ENCODE measurements at regions not wholly inside any gene's neighbourhood (a gene's known extent, or its start where the extent isn't known, plus 50 kb on each side); places are given as distances from the start of the nearest gene placed in this dataset.

DNA sequence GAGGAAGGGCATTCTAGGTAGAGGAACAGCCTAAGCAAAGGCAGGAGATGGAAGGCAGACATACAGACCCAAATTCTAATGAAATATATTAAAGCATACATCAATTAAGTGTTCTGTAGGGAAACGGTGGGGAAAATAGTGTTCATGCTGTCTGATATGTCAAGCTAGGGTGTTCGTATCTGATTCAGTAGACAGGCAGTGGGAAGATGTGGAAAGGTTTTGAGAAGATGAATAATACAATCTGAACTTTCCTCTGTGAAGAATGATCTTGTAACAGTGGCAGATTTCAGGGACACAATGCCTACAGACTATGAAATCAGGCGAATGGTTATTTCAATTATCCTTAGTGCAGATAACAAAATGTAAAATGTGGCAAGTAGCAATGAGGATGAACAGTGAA lies 594.2 kb downstream of the KCTD12 start:
- no peak for TF ChIP-seq POLR2AphosphoS5 (IDR thresholded peaks at IDR 0.05; ENCODE audit: insufficient read depth, low read depth, low read length)
- TF ChIP-seq, protein P1, sequence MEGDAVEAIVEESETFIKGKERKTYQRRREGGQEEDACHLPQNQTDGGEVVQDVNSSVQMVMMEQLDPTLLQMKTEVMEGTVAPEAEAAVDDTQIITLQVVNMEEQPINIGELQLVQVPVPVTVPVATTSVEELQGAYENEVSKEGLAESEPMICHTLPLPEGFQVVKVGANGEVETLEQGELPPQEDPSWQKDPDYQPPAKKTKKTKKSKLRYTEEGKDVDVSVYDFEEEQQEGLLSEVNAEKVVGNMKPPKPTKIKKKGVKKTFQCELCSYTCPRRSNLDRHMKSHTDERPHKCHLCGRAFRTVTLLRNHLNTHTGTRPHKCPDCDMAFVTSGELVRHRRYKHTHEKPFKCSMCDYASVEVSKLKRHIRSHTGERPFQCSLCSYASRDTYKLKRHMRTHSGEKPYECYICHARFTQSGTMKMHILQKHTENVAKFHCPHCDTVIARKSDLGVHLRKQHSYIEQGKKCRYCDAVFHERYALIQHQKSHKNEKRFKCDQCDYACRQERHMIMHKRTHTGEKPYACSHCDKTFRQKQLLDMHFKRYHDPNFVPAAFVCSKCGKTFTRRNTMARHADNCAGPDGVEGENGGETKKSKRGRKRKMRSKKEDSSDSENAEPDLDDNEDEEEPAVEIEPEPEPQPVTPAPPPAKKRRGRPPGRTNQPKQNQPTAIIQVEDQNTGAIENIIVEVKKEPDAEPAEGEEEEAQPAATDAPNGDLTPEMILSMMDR (IDR thresholded peaks at IDR 0.05; ENCODE audit: extremely low read depth in 1 of 2, insufficient read depth in 1 of 2, low read depth in 1 of 2, low read length in 2 of 2): no peak
- TF ChIP-seq POLR2A (IDR thresholded peaks at IDR 0.05; ENCODE audit: low read depth, low read length): no peak
- TF ChIP-seq FOS (IDR thresholded peaks at IDR 0.05; ENCODE audit: borderline replicate concordance, insufficient read depth, low read length): no peak
- TF ChIP-seq JUN (IDR thresholded peaks at IDR 0.05; ENCODE audit: borderline replicate concordance, insufficient read depth, insufficient read length, low read depth): no peak
- TF ChIP-seq, protein P2, sequence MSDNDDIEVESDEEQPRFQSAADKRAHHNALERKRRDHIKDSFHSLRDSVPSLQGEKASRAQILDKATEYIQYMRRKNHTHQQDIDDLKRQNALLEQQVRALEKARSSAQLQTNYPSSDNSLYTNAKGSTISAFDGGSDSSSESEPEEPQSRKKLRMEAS (IDR thresholded peaks at IDR 0.05; ENCODE audit: insufficient read depth, insufficient read length): no peak
- no peak for TF ChIP-seq EZH2 (IDR thresholded peaks at IDR 0.05; ENCODE audit: borderline replicate concordance, low read depth, low read length, severe bottlenecking)

Measured in endothelial cell of umbilical vein (primary cell).